ENCODE measurements at regions not wholly inside any gene's neighbourhood (a gene's known extent, or its start where the extent isn't known, plus 50 kb on each side); places are given as distances from the start of the nearest gene placed in this dataset.

DNA sequence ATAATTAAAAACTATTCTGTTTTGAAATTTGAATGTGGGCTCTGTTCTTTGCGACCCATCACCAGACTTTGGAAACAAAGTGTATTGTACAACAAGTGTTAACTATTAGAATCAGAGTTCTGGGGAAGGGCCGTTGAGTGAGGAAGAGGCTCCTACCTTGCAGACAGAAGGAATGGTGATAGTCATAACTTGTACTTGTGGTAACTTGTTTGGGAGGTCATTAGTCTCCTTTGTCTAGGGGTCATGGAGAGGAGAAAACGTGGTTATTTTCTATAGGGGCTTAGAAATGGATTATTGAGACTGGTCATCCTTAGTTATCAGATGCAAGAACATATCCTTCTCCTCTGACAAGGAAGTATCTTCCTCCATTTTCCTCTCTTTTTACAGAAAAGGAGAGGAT, 174.8 kb downstream of the BMP2 start:
- Histone ChIP-seq H3K9me2 (replicated peaks; ENCODE audit: low read depth, low read length) (no peaks in the 10 kb centered on the region), H3K4me3 (ENCODE audit: low read length, poor library complexity, severe bottlenecking) (no peak overlapping the region), H3K79me2 (ENCODE audit: insufficient read depth, low read length) (no peaks in the 10 kb centered on the region), H3K9ac (ENCODE audit: low read depth, low read length, poor library complexity, severe bottlenecking) (no peak overlapping the region), H3K36me3 (ENCODE audit: insufficient read depth, low read length) (no peaks in the 10 kb centered on the region), H3K4me2 (ENCODE audit: low read depth, low read length, poor library complexity, severe bottlenecking) (no peak overlapping the region), H3K9me3 (ENCODE audit: insufficient read depth, low read depth, low read length) (no peaks in the 10 kb centered on the region), H2AFZ (ENCODE audit: low read length) (no peak overlapping the region), H4K20me1 (ENCODE audit: insufficient read depth, low read length, poor library complexity, severe bottlenecking) (no peaks in the 10 kb centered on the region), H3K27me3 (ENCODE audit: insufficient read depth, low read length, poor library complexity, severe bottlenecking) (no peaks in the 10 kb centered on the region), H3K4me1 (ENCODE audit: insufficient read depth, low read length, poor library complexity, severe bottlenecking) (no peaks in the 10 kb centered on the region), H3F3A (ENCODE audit: low read depth) (no peaks in the 10 kb centered on the region)
- no peak for TF ChIP-seq EZH2phosphoT487 (IDR thresholded peaks at IDR 0.05; ENCODE audit: borderline replicate concordance)
- TF ChIP-seq, protein P1, sequence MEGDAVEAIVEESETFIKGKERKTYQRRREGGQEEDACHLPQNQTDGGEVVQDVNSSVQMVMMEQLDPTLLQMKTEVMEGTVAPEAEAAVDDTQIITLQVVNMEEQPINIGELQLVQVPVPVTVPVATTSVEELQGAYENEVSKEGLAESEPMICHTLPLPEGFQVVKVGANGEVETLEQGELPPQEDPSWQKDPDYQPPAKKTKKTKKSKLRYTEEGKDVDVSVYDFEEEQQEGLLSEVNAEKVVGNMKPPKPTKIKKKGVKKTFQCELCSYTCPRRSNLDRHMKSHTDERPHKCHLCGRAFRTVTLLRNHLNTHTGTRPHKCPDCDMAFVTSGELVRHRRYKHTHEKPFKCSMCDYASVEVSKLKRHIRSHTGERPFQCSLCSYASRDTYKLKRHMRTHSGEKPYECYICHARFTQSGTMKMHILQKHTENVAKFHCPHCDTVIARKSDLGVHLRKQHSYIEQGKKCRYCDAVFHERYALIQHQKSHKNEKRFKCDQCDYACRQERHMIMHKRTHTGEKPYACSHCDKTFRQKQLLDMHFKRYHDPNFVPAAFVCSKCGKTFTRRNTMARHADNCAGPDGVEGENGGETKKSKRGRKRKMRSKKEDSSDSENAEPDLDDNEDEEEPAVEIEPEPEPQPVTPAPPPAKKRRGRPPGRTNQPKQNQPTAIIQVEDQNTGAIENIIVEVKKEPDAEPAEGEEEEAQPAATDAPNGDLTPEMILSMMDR (conservative IDR thresholded peaks at IDR 0.05; ENCODE audit: low read length): no peak

DNA sequence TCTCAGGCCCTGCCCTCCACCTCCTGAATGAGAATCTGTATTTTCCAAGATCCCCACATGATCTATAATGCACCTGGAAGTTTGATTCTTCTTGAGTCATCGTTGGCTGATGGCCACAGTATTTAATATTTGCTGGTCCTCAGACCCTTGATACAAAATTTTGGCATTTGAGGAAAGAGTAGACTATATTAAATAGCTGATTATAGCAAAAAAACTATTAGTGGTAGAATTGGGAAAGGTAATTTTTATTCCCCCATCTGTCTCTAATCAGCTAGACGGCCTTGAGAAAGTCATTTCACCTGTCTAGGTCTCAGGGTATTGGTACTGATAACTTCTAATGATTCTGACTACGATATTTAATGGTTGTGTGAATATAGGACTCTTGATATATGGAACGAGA, 176.8 kb downstream of the BMP2 start:
- H2AFZ ChIP-seq (ENCODE audit: low read length): no peak overlapping the region
- H4K20me1 ChIP-seq (ENCODE audit: insufficient read depth, low read length, poor library complexity, severe bottlenecking): no peaks in the 10 kb centered on the region
- H3K9ac ChIP-seq (ENCODE audit: low read depth, low read length, poor library complexity, severe bottlenecking): no peak overlapping the region
- no peaks in the 10 kb centered on the region for H3K79me2 ChIP-seq (ENCODE audit: insufficient read depth, low read length)
- H3K9me2 ChIP-seq (replicated peaks; ENCODE audit: low read depth, low read length): no peaks in the 10 kb centered on the region
- H3F3A ChIP-seq (ENCODE audit: low read depth): no peaks in the 10 kb centered on the region
- no peak overlapping the region for H3K4me2 ChIP-seq (ENCODE audit: low read depth, low read length, poor library complexity, severe bottlenecking)
- H3K36me3 ChIP-seq (ENCODE audit: insufficient read depth, low read length): no peaks in the 10 kb centered on the region
- no peak overlapping the region for H3K4me3 ChIP-seq (ENCODE audit: low read length, poor library complexity, severe bottlenecking)
- H3K4me1 ChIP-seq (ENCODE audit: insufficient read depth, low read length, poor library complexity, severe bottlenecking): no peaks in the 10 kb centered on the region
- H3K27me3 ChIP-seq (ENCODE audit: insufficient read depth, low read length, poor library complexity, severe bottlenecking): no peaks in the 10 kb centered on the region
- H3K9me3 ChIP-seq (ENCODE audit: insufficient read depth, low read depth, low read length): no peaks in the 10 kb centered on the region
- TF ChIP-seq, protein P1 (conservative IDR thresholded peaks at IDR 0.05; ENCODE audit: low read length): no peak
- TF ChIP-seq EZH2phosphoT487 (IDR thresholded peaks at IDR 0.05; ENCODE audit: borderline replicate concordance): no peak

DNA sequence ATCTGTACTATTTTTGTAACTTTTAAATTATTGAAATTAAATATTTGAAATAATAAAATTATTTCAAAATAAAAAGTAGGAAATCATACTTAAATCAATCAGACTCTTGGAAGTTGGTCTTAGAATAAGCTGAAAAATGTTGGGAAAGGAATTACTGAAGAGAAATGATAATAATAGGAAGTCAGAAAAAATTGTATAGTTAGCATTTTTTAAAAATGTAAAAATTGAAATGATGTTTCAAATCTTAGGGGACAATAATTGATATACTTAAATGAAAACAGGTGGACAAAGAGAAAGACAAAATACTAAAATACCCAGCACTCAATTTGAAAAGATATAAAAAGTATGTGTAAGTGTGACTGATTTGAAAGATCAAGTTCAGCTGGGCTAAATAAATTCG, 186.1 kb downstream of the BMP2 start:
- TF ChIP-seq, protein P1 (conservative IDR thresholded peaks at IDR 0.05; ENCODE audit: low read length): no peak
- no peak for TF ChIP-seq EZH2phosphoT487 (IDR thresholded peaks at IDR 0.05; ENCODE audit: borderline replicate concordance)
- H3K9me3 ChIP-seq (ENCODE audit: insufficient read depth, low read depth, low read length): no peaks in the 10 kb centered on the region
- no peaks in the 10 kb centered on the region for H4K20me1 ChIP-seq (ENCODE audit: insufficient read depth, low read length, poor library complexity, severe bottlenecking)
- no peaks in the 10 kb centered on the region for H3K4me1 ChIP-seq (ENCODE audit: insufficient read depth, low read length, poor library complexity, severe bottlenecking)
- H3K9me2 ChIP-seq (replicated peaks; ENCODE audit: low read depth, low read length): no peaks in the 10 kb centered on the region
- H3K4me3 ChIP-seq (ENCODE audit: low read length, poor library complexity, severe bottlenecking): no peak overlapping the region
- no peak overlapping the region for H2AFZ ChIP-seq (ENCODE audit: low read length)
- H3K4me2 ChIP-seq (ENCODE audit: low read depth, low read length, poor library complexity, severe bottlenecking): no peak overlapping the region
- H3K9ac ChIP-seq (ENCODE audit: low read depth, low read length, poor library complexity, severe bottlenecking): no peak overlapping the region
- no peaks in the 10 kb centered on the region for H3K79me2 ChIP-seq (ENCODE audit: insufficient read depth, low read length)
- H3K27me3 ChIP-seq (ENCODE audit: insufficient read depth, low read length, poor library complexity, severe bottlenecking): no peaks in the 10 kb centered on the region
- H3K36me3 ChIP-seq (ENCODE audit: insufficient read depth, low read length): no peaks in the 10 kb centered on the region
- H3F3A ChIP-seq (ENCODE audit: low read depth): no peaks in the 10 kb centered on the region
